ENCODE measurements at regions not wholly inside any gene's neighbourhood (a gene's known extent, or its start where the extent isn't known, plus 50 kb on each side); places are given as distances from the start of the nearest gene placed in this dataset.

DNA sequence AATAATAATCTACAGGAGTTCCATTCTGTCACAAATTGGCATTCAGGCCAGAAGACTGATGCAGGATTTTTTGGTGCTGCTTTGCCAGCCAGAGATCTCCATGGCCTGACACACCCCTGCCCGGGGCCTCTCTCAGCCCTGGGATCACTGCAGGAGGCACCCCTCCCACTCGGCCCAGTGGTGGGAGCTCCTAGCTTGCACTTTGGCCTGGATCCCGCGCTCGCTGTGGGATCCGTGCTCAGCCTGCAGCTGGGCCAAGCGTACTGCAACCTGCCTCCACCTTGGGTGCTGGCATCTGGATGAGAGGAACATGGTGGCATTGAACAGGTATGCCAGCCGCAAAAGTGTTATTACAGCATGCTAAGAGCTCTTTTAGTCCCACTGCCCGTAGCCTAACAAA lies 656.7 kb upstream of the CCDC54 start:
- DNase-seq = no peak

DNA sequence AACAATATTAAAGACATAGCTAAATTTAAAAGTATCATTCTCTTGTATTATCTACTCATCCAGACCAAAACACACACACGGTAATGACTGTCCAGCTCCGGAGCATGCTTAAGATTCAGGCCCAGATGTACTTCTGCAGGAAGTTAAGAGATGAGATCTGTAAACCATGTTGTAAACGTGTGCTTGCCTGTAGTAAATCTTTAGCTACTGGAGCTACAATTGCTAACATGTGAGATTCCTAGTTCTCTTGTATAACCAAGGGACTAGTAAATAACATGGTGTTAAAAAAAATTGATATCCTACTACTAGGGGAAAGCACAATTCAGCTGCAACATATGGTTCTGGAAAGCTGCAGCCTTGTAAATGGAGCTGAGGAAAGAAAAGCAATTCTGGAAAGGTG lies 651.7 kb upstream of the CCDC54 start:
- no peak for DNase-seq

DNA sequence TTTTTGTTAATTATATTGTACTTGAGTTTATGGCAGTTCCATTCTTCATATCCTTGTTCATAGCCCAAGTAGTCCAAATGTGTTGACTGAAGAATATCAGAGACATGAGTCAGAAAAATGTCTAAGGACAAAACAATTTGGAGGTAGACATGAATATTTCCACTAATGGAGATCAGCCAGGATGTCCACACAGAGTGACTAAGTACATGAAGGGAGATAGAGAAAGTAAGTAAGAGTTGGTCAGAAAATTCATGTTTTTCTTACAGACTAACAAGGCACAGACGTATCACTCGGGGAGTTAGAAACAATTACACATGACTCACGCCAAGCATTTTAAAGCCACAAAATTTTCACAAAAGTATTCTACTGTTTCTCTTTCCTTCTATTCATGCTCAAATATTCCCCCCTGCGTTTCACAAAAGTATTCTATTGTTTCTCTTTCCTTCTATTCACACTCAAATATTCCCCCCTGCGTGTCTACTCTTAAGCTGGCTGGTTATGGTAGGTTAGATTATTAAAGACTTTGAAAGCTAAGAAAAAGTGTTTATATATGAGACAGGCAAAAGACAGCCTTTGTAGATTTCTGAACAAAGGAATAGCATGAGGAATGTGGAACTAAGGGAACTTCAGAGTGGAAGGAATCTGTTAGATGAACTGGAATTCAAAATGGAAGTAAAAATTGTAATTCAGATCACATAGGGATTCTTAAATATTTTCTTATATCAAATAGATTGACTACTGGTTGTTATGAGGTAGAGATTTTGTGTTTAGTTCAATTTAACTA lies 648.7 kb upstream of the CCDC54 start:
- DNase-seq = no peak

DNA sequence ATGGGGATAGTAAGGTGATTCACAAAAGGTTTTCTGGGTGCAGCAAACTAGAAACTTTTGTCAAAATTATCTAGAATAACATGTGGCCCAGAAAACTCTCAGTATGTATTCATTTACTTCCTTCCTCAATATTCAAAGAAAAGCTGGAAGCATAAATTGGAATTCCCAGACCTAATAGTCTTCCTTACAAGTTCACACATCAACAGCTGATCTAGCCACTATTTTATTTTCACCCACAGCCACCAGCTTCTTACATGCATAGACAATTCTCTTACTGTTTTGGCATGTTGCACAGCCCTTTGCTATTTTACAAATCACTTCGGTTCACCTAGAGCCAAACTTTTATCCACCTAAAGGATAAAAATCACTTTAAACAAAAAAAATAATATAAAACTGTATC lies 647.8 kb upstream of the CCDC54 start:
- DNase-seq = no peak

DNA sequence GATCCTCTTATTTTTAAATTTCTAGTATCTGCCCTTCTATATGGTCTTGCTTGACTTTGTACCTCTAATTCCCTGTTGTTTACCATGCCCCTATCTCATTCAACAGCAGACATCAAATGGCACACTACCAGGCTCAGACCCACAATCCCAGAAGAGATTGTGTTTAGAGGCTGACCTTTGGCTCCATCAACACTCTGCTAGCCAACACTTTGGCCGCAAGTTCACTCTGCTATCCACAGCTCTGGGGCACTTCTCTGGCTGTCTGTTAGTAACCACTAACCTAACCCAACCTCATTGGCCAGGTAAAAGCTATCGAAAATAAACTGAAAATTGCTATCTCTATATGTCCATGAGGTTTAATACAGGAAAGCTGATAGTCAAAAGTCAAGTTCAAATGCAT lies 646.0 kb upstream of the CCDC54 start:
- no peak for DNase-seq

DNA sequence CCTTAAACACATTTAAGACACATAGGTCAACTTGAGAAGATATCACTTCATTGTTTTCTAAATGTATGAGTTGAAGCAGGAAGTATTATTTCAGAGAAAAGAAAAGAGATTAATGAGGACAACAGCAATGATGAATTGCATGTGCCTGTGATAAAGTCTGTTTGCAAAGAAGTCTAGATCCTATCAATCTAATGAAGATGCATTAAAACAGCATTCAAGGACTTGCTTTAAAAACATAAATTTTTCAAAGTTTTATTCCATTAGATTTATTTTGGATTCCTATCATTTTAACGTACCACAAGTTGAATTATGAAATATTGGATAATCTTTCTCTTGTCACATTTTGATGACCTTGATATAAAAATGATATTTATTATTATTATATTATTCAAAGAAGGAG lies 642.5 kb upstream of the CCDC54 start:
- DNase-seq = no peak

DNA sequence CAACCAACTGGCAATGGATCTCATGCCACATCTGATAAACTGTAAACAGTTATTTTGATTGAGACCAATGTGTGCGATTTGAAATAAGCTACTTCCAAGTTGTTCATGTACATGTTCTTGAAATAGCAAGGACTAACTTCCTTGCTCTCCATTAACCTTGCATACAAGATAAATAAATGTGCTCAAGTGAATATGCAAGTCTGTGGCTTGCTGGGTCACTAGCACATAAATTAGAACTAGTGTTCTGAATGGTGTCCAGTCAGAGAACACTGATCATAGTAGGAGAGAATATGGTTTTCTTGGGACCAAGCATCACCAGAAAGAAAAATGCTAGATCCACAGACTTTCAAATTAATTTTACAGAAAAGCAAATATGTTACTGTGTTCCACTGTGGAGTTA lies 640.0 kb upstream of the CCDC54 start:
- DNase-seq = no peak

DNA sequence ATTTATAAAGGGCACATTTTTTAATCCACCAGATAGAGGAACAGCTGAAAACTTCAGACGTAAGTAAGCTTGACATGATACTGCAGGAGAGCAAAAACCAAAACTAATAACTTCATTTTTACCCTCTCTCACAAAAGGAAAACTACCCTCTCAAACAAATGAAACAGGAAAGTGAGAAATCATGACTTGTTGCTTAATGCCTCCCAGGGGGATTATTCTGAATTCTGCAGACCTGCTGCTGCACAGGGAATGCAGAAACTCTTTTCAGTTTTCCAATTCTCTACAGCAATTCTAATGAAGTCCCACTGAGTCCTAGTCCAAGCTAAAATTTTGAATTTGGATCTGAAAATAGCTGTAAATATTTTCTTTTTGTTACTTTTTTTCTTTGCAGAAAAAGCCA lies 637.1 kb upstream of the CCDC54 start:
- no peak for DNase-seq

DNA sequence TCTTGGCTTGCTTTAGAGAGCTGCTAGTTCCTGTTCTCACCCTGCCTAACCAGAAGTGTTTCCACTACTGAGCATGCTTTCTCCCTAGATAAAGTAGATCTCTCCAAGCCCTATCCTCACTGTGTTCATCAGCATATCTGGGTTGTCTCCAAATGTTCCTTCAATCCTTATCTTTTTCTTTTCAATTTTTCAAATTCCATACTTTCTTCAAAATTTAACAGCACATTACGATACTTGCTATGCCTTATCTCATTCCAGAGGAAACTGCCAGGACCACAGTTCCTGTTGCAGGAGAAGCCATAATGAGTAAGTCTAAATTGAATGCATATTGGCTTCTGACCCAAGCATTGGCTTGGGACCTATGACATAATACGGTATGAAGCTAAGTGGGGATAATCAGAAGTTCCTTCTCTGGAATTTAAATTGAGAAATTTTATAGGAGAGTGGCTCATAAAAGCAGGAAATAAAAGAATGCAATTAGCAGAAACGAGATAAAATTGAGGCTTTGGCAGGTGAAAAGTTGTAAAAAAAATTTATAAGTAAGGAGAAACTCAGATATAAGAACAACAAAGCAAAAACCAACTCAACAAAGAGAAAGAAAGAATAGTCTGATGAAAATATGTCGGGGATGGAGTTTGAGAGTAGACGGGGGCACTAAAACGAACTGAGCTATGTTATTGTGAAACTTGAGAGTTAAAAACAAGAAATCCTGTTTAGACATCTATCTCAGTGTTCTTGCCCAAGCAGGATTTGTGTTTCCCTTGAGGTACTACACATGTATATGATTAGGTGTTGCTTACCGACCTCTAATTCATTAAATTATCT lies 631.7 kb upstream of the CCDC54 start:
- no peak for DNase-seq

DNA sequence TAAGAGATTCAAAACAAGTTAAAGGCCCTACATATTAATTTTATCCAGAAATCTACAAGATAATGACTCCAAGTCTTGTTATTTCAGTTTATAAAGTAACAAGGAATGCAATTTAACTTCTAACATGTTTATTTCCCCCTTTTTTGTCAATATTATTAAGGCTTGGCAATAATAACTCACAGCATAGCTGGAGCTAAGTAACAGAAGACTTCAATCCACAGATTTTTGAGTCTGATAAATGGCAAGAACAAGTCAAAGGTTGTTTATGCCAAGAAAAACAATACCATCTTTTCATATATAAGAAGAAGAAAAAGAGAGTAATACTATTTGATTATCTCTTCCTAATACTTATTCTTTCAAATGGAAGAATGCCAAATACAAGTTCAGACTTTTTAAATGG lies 631.0 kb upstream of the CCDC54 start:
- DNase-seq = no peak

DNA sequence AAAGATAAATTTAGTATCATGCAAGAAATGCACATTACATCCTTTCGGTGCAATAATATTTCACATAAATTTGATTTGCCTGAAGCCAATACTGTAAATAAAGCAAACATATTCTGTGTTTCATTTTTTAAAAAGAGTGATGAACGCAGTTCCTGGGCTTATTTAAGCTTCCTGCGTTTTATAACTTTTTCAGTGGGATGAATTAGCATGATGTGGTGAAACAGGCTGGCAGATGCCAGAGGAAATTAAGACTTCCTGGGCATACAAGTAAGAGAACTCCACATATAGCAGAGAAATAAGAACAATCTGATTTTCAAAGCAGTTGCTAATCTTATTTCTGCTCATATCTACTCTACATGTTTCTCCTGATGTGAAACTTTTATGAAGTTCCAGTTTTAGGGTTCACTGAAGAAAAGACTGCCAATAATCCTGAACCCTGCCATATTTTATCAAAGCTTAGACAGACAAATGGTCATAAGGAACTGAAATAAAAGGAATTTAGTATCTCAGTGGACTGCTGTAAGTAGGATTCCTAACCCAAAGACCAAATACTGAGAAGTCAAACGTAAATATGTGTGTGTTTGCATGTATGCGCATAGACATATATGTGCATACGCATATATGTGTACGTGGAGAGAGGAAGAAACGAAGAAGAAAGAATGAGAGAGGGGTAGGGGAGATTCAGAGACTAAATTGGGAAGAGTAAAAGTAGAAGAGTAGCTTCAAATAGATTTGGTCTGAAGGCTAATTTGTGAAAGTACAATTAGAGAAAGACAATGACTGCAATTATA lies 628.6 kb upstream of the CCDC54 start:
- no peak for DNase-seq

DNA sequence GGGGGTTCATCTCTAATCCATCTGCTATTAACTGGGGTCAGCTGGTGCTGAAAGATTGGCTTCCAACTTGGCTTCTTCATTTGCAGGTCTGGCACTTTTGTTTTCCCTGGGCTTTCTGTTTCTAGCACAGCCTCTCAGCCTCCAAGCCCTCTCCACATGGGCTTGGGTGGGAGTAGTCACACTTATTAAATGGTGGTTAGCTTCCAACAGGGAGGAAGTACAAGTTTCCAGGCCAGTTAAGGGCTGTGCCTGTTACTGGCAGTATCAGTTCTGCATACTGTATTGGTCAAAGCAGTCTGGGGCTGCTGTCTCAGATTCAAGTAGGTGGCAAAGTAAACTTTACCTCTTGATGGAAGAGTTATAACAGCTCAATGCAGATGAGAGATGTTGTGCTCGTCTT lies 627.1 kb upstream of the CCDC54 start:
- no peak for DNase-seq

DNA sequence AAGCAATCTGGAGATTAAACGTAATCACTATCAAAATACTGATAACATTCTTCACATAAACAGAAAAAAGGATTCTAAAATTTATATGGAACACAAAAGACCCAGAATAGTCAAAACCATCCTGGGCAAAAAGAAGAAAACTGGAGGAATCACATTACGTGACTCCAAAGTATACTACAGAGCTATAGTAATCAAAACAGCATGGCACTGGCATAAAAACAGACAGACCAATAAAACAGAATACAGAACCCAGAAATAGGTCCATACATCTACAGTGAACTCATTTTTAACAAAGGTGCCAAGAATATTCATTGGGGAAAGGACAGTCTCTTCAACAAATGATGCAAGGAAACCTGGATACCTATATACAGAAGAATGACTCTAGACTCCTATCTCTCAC lies 621.9 kb upstream of the CCDC54 start:
- no peak for DNase-seq

DNA sequence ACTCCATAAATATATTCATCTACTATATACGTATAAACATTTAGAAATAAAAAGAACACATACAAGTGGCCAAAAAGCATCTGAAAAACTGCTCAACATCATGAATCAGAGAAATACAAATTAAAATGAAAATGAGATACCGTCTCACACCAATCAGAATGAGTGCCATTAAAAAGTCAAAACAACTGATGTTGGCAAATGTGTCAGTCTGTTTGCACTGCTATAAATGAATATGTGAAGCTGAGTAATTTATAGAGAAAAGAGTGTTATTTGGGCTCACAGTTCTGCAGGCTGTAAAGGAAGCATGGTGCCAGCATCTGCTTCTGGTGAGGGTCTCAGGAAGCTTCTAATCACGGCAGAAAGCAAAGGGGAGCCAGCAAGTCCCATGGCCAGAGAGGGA lies 620.3 kb upstream of the CCDC54 start:
- no peak for DNase-seq

DNA sequence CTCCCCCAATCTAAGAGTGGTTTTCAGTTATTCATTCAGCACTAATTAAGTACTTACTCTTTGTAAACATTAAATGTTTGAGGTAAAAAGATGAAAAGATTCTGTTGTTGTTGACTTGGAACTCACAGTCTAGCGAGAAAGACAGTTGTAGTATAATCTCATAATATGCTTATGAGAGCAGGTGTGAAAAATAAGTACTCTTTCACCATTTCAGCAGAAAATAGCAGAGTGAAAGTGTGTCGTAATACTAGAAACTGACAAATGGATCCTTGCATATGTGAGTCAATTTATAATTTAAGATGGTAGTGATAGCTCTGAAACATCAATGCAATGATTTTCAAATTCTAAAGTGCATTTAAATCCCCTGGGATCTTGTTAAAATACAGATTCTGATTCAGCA lies 618.8 kb upstream of the CCDC54 start:
- no peak for DNase-seq

DNA sequence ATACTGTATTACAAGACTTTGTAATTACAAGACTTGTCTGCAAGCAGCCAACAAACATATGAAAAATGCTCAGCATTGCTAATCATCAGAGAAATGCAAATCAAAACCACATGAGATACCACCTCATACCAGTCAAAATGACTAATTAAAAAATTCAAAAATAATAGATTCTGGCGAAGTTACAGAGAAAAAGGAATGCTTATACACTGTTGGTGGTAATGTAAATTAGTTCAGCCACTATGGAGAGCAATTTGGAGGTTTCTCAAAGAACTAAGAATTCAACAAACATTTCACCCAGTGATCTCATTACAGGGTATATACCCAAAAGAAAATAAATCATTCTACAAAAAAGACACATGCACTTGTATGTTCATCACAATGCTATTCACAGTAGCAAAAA lies 617.5 kb upstream of the CCDC54 start:
- DNase-seq = no peak

DNA sequence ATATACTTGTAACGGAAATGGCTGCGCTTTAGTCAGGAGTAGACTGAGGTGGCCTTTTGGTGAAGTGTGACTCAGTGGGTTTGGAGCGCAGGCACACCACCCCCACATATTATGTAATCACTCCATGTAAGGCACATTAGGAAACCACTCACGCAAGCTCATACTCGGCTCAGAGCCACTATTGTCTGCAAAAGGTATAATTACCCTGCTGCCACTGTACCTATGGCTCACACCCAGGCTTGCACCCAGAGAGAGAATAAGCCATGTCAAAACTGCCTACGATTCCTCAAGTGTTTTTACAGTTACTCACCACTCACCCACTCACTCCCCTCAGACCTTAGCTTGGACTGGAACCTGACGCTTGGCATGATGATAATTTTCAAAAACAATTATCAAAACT lies 611.9 kb upstream of the CCDC54 start:
- DNase-seq = no peak

DNA sequence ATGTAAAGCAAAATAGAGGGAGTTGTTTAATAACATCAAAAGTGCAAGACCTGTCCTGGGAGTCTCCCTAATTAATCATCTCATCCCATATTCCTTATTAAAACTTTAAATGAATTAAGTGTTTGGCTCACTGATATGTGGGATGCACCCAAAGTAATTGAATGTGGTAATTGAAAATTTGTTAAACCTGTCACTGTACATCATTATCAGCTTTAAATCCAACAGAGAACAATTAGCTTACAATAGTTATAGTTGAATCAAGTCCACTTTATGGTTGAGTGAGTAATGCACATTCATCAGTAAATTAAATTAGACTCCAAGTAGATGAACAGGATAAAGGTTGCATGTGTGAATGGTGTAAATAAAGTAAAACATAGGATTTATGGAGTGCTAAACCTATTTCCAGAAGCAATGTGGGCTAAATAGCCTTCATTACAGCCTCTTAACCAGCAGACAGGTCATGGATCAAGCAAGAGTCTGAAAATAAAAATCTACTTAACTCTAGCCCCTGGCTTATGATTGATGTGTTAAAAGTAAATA lies 608.2 kb upstream of the CCDC54 start:
- no peak for DNase-seq

DNA sequence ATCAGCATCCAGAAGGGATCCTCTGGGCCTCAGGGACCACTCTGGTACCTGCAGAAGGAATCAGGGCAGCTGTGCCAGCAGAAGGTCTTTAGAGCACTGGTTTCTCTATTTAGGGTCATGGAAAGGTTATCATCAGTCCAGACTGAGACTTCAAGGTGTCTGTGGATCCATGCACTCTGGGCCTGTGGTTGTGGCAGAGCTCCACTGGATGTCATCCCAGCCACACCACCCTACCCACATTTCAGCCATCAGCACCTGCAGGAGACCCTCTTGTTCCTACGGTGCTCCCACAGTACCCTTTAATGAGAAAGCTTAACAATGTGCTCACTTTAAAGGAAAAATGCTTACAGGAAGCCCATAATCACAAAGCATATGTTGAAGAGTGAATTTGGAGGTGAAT lies 603.4 kb upstream of the CCDC54 start:
- DNase-seq = no peak

DNA sequence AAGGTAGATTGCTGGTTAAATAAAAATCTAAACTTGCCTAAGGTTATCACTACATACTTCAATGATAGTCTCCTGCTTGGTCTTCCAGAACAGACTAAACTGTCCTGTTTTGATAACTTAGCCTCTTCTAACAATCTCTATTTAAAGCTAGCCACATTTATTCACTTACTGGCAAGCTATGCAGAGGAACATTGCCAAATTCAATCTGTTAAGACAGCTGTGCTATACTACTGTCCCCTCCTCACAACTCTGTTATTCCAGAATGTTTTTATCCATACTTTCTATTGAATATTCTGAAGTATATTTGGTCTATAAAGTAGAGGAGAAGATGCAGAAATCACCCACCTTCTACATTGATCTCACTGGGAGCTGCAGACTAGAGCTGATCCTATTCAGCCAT lies 594.0 kb upstream of the CCDC54 start:
- no peak for DNase-seq

DNA sequence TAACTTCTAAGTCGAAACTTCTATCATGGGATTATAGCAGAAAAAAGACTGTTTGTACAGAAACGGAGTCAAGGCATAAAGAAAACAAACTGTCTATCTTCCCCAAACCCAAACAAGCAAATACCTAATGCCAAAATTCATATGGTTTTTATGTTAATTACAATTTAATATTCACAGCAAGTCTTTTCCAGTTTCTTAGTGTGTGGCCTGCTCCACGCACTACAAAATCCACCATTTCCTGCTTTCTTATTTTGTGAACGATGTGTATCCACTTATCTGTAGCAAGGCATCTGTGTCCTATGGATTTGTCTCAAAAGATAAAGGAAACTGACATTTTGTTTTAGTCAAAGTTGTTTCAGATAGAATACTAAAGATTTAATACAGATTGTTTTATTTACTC lies 588.0 kb upstream of the CCDC54 start:
- no peak for DNase-seq

DNA sequence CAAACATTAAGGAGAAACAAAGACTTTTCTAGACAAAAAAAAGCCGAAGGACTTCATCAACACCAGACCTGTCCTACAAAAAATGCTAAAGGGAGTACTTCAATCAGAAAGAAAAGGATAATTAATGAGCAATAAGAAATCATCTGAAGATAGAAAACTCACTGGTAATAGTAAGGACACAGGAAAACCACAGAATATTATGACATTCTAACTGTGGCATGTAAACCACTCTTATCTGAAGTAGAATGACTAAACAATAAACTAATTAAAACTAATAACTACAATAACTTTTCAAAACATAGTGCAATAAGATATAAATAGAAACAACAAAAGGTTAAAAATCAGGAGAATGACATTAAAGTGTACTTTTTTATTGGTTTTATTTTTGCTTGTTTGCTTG lies 584.5 kb upstream of the CCDC54 start:
- no peak for DNase-seq

DNA sequence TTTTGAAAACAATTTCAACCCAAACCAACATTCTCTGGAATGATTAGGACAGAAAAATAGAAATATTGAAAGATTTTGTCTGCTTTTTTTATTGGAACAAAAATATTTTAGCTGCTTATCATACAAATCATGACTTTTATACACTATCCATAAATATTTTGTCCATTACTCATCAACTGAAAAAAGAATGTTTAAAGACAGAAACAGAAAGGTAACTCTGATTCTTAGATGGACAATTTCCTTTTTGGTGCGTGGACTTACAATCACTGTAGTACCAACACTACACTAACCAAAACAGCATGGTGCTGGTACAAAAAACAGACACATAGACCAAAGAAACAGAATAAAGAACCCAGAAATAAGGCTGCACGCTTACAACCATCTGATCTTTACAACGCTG lies 582.8 kb upstream of the CCDC54 start:
- DNase-seq = no peak

Data from T-helper 2 cell (primary cell).